ENCODE measurements at regions not wholly inside any gene's neighbourhood (a gene's known extent, or its start where the extent isn't known, plus 50 kb on each side); places are given as distances from the start of the nearest gene placed in this dataset.
"Not testable (repeated sequence)": the region's sequence is repeated elsewhere in the genome, so short reads cannot be mapped to it uniquely, and the experiment has no call there.

DNA sequence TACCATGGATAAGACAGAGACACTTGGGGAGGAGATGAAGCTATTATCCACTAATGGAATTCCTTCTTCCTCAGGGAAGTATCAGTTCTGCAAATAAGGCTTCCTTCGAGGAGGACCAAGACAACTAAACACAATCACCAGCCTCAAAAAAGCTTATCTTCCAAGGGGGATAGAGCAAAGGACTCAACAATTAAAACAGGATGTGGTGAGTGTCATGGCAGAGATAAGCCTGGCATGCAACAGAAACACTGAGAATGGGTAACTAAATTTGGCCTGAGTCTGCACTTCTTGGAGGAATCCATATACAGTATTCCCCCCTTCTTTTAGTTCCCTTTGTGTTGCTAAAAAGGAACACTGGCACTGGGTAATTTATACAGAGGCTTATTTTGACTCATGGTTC, 1285.2 kb downstream of the GATA3 start:
- DNase-seq: no peak

DNA sequence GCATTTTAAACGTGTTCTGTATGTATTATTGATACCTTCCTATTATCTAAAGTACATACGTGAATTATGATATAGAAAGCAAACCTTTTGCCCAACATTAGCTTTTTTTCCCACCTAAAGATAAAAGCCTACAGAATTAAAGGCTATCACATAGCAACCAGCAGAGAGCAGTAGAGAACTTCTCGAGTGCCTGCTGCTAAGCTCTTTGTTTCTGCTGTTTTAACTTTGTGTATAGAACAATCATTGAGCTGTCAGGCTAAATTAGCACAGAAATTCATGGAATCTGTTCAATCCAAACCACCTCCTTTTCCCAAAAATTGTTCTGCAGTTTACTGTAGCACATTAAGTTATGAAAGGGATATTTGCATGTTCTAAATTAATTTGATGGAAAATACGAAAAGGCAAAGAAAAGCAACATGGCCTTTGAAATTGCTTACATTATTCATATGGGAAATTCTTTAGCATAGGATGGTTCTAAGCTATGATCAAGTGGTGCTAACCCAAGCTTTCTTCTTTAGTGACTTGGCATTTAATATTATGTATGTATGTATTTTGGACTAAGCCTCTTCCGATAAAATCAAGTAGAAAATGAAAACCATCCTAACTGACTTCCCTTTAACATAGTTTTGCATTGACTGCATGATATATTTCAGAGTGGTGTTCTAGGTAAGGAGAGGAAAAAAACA, 1288.5 kb downstream of the GATA3 start:
- no peak for DNase-seq

DNA sequence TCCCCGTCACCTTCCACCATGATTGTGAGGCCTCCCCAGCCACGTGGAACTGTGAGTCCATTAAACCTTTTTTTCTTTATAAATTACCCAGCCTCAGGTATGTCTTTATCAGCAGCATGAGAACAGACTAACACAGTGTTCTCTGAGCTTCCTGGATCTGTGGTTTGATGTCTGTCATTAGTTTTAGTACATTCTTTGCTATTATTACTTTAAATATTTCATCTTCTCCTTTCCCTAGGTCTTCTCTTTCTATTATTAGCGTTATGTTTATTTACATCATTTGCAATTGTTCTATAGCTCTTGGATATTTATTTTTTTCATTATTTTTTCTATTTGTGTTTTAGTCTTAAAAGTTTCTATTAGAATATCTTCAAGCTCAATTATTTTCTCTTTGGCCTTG, 1293.4 kb downstream of the GATA3 start:
- not testable (repeated sequence) for DNase-seq

DNA sequence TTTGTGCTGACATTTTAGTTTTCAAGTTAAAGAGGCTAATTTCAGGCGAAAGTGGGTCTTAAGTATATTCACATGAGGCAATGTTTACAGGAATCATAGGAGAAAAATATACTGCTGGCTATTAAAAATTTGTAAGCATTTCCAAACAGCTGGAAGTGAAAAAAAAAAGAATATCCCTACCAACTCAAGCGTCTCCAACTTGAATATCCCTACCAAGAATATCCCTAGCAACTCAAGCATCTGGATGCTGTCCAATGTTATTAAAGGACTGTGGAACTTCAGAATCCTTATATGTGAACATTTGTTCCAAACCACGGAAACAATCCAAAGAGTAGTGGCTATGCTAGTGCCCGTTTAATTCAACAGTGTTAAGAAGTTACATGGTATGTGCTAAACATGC, 1303.0 kb downstream of the GATA3 start:
- DNase-seq: no peak

DNA sequence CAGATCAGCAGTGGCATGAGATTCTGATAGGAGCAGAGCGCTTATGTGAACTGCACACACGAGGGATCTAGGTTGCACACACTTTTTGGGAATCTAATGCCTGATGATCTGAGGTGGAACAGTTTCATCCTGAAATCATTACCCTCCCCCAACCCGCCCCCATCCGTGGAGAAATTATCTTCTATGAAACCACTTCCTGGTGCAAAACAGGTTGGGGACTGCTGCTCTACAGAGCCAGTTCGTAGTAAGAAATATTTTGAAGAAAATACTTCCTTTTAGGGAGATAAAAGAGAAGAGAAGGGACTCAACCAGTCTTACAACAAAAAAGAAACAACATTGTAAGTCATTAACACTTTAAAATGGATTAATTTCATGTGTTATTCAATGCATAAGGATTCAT, 1308.2 kb downstream of the GATA3 start:
- no peak for DNase-seq

DNA sequence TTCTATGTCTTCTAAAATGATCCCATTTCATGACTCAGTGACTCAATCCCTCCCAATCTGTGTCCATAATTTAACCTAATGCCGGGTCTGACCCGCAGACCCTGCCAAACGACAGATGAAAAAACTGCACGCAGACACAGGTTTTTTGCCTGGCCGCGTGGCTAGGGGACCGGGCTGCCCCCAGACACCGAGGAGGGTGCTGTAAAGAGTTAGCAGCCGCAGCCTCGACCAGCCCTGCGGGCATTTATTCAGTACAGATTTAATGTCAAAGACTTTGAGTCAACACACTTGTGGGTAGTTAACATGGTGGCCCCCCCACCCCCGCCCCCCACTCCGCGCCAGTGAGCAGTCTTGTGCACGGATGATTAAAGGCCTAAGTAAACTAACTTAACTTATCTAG, 1324.7 kb downstream of the GATA3 start:
- DNase-seq: no peak

DNA sequence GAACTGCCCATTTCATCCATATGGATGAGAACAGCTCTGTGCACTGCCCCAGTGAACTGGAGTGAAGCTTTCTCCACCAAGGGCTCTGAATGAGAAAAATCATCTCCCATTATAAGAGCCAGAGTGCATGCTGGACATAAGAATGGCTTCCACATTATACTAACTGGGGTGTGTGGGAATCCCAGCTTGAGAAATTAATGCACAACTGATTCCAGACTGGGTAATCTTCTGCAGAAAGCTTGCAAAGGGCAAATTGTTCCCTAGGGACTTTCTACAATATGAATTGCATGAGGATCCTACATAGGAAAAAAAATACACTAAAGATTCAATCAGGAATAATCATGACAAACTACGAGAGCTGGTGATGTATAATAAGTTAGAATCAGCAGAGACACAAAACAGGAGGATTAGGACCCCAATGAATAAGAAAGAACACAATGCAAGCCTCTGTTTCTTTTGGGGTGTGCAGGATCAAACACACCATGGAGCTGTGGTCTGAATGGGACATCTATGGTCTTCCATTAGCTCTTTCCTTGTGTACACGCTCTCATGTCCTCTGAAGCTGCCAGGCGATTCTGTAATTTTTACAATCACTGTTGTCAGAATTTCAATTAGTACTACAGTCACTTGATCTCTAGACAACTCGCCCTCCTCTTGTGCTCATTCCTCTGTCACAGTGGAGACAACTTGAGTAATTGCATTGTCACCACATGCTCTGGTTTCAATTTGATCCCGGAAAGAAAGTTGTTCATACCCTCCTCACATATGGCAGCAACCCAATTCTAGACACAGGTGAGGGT, 1327.4 kb downstream of the GATA3 start:
- DNase-seq: no peak

DNA sequence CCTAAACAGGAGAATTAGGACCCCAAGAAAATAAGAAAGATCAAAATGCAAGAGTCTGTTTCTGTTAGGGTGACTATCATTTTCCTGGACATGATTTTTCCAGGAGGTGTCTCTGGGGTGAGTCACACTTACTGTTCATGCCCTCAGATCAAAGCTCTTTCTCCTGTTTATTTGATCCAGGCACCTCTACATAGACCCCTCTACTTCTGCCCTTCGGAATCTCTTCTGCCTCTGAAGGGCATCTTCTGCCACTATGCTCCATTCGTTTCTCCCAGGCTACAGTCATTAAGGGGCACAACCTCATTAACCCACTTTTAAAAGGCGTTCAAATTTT, 1328.0 kb downstream of the GATA3 start:
- DNase-seq: no peak

DNA sequence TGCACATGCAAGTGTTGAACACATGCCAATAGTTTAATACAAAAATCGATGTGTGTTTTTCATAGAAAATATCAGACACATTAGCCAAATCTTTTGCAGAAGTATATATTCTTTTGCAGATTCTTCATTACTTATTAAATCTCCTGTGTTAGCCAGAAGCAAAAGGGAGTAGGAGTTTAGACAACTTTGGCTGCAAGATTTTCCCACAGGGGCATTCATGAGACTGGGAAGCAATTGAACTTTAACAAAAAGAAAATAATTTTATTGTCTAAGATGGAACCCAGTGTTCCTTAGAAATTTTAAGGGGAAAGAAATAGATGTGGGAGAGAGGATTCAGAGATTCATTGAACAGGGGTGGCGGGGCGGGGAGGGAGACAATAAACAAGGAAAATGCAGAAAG, 1336.0 kb downstream of the GATA3 start:
- DNase-seq: no peak

DNA sequence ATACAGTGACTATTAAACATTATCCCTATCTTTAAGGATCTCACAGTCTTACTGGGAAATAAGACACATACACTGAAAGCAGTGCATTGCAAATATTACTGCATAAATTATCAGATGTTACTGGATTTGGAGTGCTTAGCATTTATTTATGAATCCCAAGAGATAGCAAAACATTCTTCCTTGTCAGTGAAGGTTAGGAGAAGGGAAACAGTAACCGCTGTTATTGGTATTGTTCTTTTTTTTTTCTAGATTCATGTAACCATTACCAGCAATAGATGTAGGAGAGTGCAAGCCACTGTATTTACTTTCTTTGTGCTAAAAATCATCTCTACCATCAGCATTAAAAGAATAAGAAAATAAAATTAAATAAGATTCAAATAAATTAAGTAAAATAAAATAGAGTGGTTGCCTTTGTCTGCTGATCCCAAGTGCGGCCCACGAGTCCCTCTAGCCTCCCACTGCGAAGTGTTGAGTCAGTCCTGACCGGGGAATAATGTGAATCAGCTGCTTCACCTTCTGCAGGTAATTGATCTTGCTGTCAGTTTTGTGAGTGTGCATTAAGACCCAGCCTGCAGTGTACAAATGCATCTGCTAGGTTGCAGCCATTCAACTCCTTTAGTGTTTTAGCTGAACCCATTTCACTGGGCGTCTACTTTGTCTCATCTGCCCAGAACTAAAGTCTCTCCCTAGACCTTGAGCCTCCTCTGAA, 1344.9 kb downstream of the GATA3 start:
- DNase-seq: no peak

DNA sequence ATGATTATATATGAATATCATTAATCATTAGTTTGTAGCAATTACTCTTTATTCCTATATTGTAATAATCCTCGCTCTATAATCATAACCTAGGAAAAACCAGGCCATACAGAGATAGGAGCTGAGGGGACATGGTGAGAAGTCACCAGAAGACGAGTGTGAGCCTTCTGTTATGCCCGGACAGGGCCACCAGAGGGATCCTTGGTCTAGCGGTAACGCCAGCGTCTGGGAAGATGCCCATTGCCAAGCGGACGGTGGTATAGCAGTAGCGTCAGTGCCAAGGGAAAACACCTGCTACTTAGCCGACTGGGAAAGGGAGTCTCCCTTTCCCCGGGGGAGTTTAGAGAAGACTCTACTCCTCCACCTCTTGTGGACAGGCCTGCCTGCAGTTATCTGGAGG, 1347.6 kb downstream of the GATA3 start:
- DNase-seq: not testable (repeated sequence)

DNA sequence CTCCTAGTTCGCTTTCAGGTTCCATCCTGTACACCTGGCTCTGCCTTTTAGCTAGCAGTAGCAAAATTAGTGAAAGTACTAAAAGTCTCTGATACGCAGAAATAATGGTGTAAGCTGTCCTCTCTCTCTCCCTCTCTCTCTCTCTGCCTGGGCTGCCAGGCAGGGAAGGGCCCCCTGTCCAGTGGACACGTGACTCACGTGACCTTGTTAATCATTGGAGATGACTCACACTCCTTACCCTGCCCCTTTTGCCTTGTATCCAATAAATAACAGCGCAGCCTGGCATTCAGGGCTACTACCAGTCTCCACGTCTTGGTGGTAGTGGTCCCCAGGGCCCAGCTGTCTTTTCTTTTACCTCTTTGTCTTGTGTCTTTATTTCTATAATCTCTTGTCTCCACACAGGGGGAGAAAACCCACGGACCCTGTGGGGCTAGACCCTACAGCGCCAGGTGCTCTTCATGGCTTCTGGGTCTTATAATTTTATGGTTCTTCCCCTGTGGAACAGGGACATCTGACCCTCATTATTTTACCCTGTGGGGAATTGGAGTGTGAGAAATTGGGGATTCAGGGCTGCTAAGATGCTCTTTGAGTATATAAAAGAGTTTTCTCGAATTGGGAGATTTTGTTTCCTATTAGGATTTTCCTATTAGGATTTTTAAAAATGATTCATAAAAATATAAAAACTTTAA, 1348.2 kb downstream of the GATA3 start:
- not testable (repeated sequence) for DNase-seq

DNA sequence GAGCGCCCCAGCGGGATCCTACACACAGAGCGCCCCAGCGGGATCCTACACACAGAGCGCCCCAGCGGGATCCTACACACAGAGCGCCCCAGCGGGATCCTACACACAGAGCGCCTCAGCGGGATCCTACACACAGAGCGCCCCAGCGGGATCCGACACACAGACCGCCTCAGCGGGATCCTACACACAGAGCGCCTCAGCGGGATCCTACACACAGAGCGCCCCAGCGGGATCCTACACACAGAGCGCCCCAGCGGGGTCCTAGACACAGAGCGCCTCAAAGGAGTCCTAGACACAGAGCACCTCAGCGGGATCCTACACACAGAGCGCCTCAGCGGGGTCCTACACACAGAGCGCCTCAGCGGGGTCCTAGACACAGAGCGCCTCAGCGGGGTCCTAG, 1352.7 kb downstream of the GATA3 start:
- not testable (repeated sequence) for DNase-seq

DNA sequence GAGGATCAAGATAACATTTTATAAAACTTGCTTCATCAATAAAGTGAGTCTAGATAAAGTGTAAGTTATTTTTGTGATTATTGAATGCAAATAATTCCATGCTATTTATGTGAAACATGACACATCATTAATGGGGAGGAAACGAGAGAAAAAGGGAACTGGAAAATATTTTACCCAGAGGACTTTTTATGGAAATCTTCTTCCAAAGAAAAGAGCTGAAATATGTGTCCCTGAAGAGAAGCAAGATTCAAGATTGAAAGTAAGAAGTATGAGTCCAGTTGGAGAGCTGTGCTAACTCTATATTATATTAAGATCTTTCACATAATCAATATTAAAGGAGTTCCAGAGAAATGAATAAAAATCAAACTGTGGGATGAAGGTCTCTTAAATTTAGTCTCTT, 1361.8 kb downstream of the GATA3 start:
- DNase-seq: no peak

DNA sequence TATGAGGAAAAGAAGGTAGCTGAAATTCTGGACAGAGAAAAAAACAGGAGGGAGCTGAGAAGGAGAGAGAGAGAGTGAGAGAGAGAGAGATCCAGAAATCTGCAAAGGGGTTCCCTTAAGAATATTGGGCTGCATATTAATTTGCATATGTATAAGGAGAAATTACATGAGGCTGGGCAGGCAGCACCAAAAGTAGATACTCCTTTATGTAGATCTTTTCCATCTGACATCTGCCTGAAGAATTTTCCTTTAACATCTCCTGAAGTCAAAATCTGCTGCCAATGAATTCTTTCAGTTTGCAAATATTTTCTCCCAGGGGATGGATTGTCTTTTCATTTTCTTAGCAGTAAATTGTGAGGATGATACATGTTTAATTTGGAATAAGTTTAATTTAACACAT, 1365.3 kb downstream of the GATA3 start:
- DNase-seq: no peak

DNA sequence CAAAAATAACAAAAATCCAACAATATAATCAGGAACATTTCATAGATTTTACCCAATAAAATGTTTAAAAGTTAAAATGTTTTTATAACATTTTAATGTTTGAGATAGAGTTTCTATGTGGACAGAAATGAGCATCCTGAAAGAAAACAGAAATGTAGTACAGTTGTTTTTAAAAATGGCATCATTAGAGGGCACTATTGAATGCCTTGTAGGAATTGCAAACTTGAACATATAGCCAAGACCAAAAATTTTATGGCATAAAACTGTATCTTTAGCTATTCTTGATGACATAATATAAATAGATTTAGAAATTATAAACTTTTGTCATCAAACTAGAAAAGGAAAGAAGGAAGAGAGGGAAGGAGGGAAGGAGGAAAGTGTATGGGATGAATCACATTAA, 1372.7 kb downstream of the GATA3 start:
- DNase-seq: no peak

DNA sequence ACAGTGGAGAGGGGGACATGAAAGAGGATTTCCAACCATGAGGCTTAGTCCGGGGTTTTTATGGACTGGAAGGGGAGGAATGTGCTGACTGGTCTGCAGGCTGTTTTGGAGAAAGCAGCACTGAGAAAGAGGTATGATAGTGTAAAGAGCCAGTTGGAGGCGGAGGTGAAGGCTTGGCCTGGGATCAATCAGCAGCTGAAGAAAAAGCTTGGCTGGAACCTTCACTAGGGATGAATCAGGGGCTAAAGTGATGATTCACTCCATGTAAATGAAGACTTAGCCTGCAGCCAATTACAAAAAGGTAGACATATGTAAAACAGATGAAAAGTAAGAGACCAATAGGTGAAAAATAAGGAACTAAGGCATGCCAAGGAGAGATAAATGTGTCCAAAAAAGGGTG, 1382.6 kb downstream of the GATA3 start:
- DNase-seq: no peak

DNA sequence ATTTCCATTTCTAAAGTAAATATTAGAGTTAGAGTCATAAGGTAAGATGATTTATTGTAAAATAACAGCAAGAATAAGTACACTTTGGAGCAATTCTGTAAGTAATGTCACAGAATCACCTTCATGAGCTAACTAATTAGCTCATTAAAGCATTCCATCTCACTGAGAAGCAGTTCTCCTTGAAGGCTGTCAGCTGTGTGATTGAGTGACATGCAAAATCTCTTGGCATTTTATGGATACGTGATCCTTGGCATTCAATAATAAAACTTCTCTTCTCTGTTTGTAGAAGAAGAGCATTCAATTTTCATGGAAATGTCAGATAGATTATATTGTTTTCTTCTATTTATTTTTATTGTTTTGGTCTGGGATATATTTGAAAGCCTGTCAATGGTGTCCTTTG, 1389.3 kb downstream of the GATA3 start:
- DNase-seq: no peak

DNA sequence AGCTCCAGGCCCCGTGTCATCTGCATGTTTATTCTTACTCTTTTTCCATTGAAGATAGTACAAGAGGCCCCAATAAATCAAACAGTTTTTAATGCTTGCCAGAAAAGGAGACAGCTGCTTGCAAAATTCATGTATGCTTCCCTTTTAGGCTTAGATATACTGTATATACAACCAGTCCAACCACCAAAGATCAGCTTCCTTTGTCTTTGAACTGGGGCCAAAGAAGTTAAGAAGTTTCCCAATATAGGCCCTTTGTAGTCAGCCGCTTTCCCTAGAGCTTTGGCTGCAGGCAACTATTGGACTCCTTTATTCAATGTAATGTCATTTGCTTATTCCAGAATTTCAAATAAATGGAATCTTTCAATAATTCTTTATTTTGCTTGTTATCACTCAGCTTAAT, 1395.0 kb downstream of the GATA3 start:
- DNase-seq: no peak

DNA sequence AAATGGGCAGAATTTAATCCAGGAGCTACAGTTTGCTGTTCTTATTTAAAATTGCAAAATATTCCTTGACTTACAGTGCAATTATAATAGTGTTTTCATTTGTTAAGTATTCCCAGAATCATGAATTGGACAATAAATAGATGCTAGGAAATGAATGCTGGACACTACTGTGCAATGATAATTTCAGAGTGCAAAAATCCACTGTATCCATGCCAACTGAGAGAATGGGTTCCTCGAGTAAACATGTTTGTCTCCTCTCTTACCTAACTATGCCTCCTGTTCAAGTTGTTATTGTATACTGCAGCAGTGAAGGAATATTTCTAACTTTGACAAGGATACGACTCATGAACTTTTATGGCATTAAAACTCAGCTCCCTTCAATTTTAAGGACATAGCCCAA, 1396.3 kb downstream of the GATA3 start:
- no peak for DNase-seq

DNA sequence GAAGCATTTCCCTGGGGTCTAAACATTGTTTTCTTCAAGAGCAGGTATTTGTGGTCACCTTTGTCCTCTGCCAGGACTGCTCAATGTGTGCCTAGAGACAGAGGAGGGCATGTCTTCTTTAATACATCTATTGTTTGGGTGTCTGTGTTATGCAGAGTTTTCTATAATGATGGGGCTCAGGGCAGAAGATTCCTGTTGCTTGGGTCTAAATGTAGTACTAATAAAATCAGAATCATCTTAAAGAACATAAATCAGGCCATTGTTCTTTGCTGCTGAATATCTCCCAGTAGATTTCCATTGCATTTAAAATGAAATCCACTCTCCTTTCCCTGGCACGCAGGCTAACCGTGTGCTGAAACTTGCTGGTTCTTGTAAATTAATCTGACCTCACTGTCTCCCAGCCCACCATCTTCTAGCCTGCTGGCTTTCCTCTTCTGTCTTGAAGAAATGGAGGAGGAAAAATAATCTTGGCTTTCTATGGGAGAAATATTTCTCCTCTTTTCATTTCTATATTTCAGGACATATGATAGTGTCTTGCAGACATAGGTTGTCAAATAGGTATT, 1396.8 kb downstream of the GATA3 start:
- no peak for DNase-seq

DNA sequence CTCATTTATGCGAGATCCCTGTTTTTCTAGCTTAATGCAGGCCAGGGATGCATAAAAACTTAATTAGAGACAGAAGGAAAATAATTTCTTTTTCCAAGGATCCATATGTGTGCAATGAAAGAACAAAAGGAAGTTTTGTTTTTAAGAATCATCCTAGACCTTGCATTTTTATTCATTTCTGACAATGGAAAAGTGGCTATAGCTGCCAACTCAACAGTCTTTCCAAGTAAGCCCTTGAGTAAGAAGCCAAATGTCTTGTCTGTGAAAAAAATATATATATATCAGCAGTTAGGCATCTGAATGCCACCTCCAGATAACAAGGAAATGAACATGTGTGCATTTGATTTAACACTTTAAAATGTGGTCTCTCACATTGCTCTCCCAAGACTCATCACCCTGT, 1397.6 kb downstream of the GATA3 start:
- DNase-seq: no peak

DNA sequence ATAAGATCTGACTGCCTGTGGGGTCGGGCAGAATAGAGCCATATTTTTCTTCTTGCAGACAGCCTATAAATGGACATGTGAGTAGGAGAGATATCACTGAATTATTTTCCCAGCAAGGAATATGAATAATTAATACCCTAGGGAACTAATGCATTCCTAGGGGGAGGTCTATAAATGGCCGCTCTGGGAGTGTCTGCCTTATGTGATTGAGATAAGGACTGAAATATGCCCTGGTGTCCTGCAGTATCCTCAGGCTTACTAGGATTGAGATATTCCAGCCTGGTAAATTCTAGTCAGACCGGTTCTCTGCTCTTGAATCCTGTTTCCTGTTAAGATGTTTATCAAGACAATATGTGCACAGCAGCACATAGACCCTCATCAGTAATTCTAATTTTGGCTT, 1399.4 kb downstream of the GATA3 start:
- not testable (repeated sequence) for DNase-seq
